NCI-H146 treated with DMSO at 0.1 percent for 48 hours (cell line): ENCODE measurements at regions not wholly inside any gene's neighbourhood (a gene's known extent, or its start where the extent isn't known, plus 50 kb on each side); places are given as distances from the start of the nearest gene placed in this dataset.

ENCODE experiments used
- DNase-seq: peaks from one replicate; lab custom pipeline; 2025; ENCODE audit not compliant: unreplicated experiment; lab: John Stamatoyannopoulos, UW

DNA sequence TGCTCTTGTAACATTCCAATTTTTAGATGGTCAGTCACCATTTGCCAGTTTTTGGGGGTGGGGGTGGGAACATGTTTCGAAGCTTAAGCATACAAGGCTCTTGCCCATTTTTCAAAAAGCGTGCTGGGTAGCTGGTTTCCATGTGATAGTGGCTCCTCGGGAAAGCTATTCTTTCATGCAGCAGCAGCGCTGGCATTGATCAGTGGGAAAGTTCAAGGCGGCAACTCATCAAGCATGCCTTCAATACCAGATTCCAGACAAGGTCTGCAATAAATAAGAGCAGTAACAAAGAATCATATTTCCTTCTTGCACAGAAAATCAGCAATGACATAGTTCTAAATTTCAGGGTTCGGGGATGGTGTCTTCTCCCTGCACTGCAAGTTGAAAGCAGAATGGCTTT is 133.5 kb upstream of the ONECUT1 start:
- no peak for DNase-seq

DNA sequence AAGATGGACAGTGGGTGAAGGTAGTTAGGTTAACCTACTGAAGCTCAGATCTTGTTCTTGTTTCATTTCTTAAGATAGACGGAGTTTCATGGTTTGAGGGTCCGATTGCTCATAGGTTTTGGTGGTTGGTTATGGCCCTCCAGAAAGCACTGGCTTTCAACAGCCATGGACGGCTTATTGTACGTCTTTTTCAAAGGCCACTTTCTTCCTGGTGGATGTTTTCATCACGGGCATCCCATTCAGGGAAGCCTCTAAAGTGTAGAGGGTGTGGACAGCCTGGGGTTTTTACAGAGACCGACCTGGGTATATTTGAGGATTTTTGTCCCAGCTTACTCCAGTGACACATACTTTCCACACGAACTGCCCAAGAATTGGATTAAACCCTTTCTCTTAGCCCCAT is 132.7 kb upstream of the ONECUT1 start:
- DNase-seq: no peak

DNA sequence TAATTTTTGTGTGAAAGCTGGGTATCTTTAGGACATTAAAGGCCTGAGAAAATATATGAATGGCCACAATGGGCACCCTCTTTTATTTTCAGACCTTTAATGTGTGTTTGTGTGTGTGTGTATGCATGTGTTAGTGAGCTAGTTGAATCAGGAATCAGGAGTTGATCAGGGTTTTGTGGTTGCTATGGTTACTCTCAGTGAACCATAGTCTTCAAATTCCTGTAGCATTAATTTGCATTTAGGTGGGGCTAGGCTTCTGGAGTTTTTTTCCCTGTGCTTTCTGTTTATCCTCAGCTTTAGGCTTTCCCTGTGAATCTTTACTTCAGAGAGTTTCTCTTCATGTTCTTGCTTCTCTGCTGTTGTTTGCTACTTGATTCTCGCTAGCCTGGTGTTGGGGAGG is 122.0 kb upstream of the ONECUT1 start:
- no peak for DNase-seq

DNA sequence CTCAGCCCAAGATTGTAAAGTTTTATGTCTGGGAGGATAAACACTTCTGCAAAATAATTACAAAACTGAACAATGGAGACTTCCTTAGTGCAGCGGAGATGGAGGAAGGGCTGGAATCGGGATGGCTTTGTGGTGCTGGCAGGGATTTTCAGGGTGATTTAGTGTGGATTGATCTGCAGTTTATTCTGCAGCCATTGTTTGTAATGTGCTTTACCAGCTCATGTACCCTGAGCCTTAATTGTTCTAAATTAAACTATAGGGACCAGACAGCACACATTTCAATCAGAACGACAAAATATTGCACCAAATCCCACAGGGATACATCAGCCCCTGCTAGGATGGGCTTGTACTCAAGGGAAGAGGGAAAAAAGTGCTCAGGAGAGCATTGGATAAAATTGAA is 103.2 kb upstream of the ONECUT1 start:
- DNase-seq: no peak

DNA sequence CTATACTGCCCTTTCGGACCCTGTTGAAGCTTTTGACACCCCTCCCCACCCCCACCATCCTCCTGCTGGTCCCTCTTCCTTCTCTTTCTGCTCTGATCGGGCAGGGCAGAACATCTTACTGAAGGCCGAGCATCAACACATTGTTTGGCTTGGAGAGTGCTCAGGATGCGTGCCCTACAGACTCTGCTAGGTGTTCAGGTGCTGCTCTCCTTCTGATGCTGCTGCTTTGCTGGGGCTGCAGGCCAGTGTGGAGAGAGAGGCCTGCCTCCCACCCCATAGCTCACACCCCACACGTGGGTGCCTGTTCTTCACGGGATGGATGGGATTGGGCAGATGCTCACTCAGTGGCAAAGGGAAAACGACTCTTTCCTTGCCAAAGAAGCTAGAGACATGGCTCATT is 89.8 kb upstream of the ONECUT1 start:
- no peak for DNase-seq

DNA sequence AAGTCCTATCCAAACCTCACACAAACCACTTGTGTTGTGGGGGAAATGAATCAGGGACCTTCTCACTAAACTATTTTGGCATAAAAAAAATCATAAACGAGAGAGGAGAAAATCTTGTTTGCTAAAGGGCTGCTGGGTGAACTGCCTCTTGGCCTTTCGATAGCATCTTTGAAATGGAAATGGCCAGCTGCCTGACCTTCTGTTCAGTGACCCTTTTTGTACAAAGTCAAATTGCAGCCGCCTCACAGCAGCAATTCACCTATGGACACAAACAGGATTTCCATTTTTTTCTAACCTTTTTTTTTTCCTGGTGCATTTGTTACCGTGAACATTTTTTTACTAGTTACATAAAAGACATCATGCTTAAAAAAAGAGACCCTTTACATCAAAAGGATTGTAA is 89.0 kb upstream of the ONECUT1 start:
- peak; percentile 14 for DNase-seq

DNA sequence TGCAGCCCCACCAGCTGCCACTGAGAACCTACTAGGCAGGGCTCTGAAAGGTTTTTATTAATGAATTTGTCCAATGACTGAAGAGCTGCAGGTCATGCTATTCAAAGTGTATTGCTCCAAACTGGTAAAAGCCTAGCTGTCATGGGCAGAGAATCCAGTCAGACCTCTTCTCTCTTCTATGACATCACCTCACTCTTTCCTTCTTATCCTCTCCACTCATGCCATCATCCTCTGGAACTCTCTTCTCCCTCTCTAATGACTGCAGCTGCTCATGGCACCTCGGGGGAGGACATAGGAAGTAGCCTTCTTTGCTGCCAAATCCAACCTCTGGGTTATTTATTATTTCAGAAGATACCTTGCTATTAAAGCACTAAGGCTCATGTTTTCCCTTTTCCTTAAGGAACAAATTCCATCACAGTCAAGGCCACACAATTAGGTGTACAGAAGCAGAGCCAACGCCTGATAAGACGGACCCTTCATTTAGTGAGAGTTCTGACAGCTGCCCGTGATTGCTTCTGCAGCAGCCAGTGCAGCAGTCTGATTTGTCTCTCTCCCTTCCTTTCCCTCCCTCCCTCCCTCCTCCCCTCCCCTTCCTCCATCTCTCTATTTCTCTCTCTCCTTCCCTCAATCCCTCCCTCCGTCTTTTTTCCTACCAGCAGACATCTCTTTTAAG is 87.0 kb upstream of the ONECUT1 start:
- DNase-seq: no peak

DNA sequence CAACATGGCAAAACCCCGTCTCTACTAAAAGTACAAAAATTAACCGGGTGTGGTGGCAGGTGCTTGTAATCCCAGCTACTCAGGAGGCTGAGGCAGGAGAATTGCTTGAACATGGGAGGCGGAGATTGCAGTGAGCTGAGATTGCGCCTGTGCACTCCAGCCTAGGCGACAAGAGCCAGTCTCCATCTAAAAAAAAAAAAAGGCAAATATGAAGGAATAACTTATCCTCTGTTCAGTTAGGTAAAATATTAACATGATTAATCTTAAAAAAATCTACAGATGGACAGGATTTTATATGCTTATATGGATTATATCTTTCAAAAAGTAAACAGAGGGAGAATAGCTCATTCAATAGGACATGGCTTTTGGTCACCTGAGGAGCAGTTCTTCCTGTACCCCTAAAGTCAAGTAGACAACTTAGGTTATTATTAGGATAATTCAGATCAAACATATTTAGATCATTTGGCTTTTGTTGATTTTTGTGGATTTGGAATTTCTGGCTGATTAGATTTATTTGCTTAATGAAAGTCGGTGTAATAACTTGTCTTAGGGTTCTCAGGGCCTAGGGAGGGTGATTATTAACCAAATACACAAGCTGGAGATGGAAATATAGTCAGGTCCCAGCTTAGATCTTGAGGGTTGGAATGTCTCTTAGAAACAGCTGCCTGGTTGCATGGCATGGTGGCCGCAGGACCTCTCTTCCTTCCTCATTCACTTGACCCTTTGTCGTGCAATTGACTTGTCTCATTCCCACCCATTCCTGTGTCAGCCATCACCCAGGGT is 82.1 kb upstream of the ONECUT1 start:
- DNase-seq: no peak

DNA sequence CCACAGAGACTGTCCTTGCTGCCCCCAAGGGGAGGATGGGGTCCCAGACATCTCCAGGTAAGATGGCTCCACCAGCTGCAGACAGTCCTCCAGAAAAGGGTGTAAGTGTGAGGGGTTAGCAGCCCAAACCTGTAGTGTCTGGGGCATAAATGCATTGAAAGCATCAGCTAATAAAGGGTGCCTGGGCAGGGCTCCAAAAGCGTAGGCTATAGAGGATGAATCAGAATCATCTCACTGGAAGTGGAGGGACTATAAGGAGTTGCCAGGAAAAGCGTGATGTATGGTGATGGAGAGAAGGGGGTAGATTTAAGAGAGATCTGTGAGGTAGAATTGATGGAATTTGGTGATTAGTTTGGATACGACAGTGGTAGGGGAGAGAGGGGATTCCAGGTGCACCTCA is 79.9 kb upstream of the ONECUT1 start:
- DNase-seq: no peak

DNA sequence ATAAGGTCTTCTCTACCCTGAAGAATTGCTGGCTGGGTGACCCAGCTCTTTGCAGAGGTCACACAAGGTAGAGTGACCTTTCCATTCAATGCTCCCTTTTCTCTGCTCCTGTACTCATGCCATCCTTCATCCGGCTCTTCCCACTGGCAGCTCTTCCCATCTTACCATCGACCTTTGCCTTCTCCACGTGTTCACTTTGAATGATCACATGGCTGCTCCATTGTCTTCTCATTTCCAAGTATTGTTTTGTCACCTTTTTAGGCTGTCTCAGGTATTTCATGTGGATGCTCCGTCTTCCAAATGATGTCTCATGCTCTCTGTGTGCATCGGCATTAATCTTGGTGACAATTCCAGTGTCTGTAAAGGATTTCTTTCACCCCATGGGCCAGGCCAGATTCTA is 76.6 kb upstream of the ONECUT1 start:
- DNase-seq: no peak

DNA sequence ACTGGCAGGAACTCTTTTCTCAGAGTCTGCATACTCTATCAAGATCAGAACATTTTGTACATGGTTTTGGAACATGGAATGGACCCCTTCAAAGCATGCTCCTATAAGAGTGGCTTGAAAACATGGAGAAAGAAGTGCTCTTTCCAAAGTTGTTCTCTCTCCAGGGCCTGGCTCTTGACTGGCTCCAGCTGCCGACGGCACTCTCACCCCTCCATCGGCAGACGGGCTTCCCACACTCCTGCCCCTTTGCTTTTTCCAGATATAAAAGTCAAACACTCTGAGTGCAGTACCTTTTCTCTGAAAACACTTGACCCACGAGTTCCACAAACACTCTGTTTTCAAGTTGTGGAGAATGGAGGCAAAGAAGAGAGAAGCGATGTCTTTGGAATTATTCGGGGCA is 72.5 kb upstream of the ONECUT1 start:
- DNase-seq: no peak

DNA sequence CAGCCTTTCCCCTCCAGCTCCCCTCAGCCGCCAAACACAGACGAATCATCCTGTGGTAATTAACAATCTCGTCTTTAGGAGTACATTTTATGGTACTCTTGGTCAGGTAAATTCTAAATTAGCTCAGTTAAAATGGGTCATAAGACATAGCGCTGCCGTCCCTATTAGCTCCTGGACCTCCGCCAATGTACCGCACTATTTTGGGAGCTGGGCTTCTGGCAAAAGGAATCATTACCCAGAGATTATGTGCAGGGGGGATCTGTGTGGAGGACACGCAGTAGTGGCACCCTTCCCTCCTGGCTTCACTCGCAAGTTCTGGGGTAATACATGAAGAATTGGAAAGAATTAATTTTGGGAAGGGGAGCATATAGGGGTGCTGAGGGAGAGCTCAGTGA is 68.6 kb upstream of the ONECUT1 start:
- no peak for DNase-seq

DNA sequence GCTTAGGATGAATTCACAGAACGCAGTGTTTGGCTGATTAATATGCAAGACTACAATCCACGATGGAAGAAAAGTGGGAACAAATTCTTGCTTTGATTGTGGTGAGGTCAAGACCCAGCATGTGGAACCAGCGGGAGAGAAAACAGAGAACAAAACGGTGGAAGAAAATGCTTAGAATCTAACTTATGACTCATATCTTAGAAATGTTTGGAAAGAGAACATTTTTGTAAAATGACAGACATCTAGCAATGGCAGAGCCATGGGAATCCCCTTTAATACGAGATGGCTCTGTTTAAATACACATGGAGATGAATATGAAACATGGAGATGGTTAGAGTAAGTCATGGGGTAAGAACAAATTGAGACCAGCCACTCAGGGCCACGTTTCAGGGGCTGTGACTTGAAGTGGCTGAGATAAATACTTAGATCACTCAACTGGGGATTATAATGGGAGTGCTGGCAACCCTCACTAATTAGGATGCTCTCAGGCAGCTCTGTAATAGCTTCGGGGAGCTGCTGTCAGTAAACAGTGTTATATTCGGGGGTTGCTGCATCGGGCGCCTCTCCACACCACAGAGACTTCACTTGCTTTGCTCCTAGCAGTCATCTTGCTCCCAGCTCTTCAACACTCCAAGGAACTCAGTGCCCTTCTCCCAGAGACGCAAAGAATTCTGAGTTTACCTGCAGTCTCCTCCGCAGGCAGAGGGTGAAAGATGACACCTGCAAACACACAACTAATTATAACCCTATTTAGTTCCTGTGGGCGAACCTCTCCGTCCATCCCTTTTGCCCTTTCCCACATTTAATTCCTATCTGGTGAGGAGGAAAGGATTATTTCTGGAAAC is 68.0 kb upstream of the ONECUT1 start:
- DNase-seq: peak; percentile 11

DNA sequence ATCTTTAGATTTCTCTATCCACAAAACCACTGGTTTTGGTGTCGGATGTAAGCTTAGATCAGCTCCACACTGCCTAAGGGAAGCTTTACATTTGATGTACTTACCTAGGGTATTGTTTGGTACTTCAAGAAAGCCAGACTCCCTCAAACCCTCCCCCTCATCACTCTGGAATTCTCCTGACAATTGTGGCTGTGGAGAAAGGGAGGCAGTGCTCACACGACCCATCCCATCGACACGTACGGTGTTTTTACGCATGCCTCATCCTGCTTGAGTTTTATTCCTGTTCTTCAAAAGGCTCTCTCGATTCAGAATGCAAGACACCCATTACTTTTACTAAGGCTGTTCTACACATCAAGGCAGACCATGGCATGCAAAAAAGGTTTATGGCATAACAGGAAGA is 67.3 kb upstream of the ONECUT1 start:
- no peak for DNase-seq

DNA sequence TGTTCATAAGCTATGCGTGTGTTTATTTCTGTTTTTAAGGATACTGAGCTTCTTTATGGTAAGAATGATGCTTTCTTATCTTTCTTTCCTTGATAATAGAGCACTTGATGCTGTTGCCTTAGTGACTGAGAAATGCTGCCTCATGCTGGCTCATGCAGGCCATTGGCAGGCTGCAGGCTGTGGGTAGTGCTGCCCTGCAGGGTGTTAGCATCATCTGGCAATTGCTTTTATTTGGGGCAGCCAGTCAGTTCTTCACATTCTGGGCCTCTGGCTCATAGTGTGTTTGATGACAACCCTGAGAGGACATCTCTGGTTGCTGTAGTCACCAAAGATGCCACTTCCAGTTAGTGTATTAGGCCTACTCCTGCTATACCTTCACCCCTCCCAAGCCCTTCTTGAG is 66.2 kb upstream of the ONECUT1 start:
- no peak for DNase-seq

DNA sequence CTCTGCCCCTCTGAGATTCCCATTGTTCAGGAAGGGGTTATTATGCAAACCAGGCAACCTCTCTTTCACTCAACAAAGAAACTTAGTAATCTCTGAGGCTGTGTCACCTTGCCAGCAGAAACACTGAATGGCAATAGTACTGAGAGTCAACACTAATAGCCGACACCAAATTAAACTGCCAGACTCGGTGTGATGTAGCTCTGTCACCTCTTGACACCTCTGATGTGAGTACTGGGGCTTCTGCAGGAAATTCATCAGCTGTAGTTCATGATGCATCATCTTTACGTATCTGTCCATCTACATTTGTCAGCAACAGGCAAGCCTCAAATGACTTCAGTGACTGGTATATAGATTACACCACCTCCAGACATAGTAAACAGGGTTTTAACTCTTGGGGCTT is 65.0 kb upstream of the ONECUT1 start:
- no peak for DNase-seq

DNA sequence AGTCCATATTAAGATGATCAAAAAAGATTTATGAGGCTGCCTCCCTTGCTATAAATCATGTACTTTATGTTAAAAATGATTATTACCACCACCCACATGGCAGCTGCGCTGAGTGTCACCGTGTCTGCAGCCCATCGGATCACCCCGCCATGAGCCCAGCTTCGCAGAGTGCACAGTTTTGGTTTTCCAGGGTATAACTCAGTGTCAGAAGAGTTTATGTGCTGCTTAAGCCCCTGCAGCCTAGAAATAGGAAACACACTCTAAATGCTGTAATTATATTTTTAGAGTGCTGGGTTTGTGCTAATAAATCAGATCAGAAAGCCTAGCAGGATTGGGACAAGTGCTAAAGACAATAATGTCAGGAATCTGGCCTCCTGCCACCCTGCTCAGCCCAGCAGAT is 54.7 kb upstream of the ONECUT1 start:
- DNase-seq: no peak
